ENCODE measurements at regions not wholly inside any gene's neighbourhood (a gene's known extent, or its start where the extent isn't known, plus 50 kb on each side); places are given as distances from the start of the nearest gene placed in this dataset.

DNA sequence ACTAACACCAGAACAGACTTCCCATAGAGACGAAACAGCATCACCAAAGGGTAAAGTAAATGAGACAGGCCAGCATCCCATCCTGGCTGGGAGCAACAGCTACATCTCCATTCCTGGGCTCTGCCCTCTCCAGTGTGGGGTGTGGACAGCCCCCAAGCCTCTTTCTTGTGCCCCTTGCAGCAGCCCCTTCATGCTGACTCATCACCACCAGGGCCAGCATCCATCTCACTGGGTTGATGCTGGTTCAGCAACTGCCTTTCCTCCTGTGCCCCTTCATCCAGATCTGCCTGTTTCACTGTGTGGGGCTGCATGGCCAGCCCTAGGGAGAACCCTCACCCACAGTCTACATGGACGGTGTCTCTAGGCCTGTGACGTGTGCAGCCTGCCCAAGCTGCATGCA lies 569.1 kb upstream of the TBX3 start:
- intact Hi-C loops (cut with DNase I) = no loop called here
- no peak for DNase-seq (ENCODE audit: low spot score)

DNA sequence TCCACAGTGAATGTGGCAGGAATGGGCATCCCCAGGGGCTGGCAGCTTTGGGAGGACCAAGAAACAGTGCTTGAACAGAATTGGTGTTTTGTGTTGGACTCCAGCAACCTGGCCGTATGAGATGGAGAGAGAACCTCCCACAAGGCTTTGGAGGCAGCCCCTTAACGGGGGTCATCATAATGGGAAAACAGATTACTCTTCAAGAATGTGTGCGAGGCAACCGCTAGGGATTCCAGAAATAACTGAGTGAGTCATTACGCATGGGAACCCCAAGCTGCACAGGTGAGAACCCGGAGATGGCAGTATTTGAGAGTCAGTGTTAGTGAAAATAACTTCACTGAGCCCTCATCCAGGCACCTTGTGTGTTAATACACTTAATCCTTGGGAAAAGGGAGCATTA lies 567.8 kb upstream of the TBX3 start:
- DNase-seq (ENCODE audit: low spot score) = no peak
- intact Hi-C loops (cut with DNase I) = no loop called here

DNA sequence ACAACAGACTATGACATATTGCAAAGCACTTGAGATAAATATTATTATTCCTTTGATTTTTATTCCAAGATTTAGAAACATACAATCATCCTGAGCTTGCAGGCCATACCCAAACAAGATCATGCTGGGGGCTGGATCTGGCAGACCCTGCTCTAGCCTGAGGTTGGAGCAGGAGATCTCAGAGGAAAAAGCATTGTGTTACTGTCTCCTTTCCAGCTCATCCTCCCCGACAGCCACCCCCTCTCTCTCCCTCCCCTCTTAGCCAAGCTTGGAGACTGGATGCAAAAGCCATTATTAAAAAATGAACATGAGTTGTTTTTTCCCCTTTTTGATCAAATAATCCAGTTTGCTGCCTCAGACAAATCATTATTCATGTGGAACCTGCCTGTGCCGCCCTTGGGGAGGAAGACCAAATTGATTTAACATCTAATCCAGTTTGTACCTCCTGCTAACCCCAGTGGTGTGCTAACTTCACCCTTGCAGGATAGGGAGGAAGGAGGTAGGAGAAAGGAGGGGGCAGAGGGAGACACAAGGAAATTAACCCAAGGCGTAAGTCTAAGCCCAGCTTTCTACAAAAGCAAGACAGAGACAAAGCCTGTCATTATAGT lies 565.8 kb upstream of the TBX3 start:
- no peak for DNase-seq (ENCODE audit: low spot score)
- intact Hi-C loops (cut with DNase I) = no loop called here

DNA sequence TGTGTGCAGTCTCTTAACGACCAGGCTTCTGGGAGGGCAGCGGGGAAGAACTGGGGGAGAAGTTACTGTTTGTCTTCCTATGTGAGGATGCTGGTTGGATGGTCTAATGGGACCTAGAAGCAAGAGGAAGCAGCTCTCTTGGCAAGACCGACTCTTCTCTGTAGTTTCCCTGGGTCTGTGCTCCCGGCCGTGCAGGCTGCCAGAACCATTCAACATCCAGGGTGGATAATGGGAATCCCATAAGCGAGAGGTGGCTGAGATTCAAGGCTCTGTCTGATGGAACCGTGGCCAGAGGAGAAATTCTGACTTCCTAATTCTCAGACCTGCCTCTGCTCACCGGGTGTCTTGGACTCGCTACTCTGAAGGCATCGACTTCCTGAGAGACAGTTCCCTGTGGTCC lies 561.0 kb upstream of the TBX3 start:
- intact Hi-C loops (cut with DNase I) = no loop called here

DNA sequence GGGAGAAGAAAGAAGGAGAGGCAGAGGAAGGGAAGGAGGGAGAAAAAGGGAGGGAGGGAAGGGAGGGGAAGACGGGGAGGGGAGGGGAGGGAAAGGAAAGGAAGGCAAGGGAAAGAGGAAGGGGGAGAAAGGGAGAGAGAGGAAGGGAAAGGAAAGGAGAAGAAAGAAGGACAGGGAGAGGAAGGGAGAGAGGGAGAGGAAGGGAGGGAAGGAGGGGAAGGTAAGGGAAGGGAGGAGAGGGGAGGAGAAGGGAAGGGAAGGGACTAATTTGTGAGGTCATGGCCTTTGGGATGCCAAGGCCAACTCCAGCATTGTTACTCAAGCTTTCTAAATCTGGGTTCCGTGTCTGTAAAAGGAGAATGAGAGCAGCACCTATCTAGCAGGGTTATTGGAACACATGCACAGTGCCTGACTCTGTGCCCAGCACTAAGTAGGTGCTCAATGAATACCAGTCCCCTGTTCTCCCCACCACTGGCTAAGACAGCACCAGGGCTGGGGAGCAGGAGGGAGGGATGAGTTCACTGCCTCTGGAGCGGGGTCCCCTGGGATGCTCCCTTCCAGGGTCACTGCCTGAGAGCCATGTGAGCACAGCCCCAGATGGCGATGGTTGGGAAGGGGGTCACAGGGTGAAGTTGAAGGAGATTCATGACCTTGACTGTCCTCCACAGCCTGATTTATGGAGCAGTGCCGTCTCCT lies 560.1 kb upstream of the TBX3 start:
- intact Hi-C loops (cut with DNase I) = no loop called here

More for the DNA sequence above, 561.0 kb upstream of the TBX3 start:
- DNase-seq (ENCODE audit: low spot score) = no peak

DNA sequence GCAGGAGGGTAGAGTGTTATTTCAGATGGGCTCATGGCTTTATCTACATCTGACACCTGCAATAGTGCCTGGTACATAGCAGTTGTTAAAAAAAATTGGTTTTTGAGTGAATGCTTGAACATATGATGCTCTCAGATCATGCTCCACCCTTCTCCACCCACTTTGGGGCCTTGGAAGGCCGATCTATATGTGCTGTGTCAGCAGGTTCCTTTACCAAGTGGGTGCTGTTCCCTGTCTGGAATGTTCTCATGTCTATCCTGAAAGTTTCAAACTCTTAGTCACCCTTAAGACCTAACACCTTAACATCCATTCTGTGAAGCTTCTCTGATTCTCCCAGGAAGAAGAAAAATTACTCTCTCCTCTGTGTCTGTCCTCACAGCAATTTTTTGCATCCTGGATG lies 556.3 kb upstream of the TBX3 start:
- intact Hi-C loops (cut with DNase I) = no loop called here
- no peak for DNase-seq (ENCODE audit: low spot score)

More for the DNA sequence above, 560.1 kb upstream of the TBX3 start:
- no peak for DNase-seq (ENCODE audit: low spot score)

DNA sequence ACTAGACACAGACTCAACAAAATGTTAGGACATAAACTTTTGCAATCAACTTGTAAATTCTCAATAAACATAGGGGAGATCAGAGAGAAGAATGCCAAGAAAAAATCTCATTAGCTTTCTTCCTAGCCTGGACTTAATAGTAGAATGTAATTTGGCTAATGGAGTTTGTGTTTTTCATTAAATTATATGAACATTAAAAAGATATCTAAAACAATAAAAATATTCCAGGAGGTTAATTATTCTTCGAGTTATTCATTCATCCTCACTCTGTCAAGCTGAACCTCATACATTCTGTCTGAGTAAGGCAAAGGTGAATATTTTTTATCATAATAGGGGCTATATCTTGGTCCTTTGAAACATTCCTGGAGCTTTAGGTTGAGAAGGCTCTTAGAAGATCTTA lies 551.9 kb upstream of the TBX3 start:
- intact Hi-C loops (cut with DNase I) = loop anchor here in 1 of 2 donors (5.0 kb wide), 1 partner anchor 1321 kb away; the partner anchor contains the start of gene MAP1LC3B2
- DNase-seq (ENCODE audit: low spot score) = no peak

DNA sequence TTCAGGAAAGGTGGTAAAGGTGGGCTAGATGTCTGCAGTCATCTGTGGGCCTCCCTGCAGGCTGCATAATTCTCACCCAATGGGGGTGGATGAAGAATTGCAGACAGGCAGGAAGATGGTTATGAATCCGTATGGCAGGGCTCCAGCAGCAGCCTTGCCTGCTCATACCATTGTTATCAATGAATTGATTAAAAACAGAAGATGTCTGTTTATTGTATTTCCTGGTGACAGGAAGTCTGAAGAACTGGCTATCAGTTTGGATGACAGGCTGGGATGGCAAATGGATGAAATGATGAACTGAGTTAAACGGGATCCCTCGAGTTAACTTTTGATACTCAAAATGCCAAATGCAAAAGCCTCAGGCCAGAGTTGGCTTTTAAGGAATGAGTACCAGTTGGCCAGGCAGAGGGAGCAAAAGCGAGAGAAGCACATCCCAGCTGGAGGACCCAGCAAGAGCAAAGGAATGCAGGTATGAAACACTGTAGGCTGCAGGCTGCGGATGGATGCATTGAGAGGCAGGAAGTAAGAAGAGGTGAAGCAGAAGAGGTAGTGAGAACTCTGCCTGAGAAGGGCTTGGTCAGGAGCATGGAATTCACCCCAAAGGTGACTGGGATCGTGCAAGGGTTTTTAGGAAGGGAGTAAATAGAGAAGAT lies 550.0 kb upstream of the TBX3 start:
- no peak for DNase-seq (ENCODE audit: low spot score)
- intact Hi-C loops (cut with DNase I) = no loop called here

DNA sequence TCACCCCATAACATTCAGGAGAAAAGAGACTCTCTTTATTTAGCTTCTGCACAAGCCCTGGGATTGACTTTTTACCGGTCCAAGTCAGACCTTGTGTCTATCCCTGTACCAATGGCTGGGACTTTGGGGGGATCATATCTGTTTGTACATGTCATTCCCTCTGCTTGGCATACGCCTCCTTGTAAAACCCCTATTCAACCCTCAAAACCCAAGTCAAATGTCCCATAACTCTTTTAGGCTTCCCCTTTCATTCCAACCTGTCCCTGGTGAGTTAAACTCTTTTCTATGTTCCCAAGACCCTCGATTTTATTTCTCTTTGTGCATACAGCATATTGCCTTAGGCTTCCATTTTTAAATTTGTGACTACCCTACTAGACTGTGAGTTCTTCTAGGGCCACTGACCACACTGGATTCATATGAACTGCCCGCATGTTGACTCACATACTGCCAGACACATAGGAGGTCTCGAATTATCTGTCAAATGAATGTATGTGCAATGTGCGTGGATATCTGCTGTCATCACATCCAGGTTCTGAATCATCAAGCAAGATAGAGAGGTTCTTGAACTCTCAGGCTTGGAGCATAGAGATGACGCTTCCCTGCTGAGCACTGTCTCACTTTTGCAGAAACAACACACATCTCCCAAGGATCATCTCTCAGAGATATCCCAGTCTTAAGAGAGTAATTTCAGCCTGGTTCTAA lies 548.6 kb upstream of the TBX3 start:
- DNase-seq (ENCODE audit: low spot score) = no peak
- intact Hi-C loops (cut with DNase I) = no loop called here

DNA sequence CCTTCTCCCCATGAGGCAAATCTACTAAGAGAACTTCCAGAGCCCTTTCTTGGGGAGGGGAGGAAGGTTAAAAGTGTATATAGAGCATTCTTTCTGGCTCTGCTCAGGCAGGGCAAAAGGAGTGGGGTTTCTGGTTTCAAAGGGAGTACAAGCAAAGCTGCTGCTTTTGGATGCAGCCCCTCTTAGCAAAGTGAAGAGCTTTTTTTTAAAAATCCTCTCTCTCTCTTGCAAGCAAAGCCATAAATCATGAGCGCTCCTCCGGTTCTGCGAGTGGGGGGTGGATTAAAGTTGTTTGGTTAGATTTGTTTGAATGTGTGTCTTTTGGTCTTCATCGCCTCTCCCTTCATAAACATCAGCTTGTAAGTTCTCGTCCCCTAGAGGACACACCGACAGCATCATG lies 546.6 kb upstream of the TBX3 start:
- intact Hi-C loops (cut with DNase I) = no loop called here
- DNase-seq (ENCODE audit: low spot score) = no peak

DNA sequence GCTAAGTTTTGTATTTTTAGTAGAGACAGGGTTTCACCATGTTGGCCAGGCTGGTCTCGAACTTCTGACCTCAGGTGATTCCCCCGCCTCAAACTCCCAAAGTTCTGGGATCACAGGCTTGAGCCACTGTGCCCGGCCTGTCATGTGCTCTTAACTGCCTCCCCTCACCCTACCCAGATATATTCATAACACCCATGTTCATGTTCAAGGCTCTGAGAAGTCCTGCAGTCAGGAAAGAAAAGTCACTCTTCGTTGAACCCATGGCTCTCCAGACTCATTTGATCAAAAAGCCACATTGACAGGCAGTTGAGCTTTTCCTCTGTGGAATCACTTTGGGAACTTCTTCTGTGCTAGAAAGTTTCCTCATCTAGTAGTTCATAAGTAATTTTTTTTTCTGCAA lies 545.5 kb upstream of the TBX3 start:
- DNase-seq (ENCODE audit: low spot score) = no peak
- intact Hi-C loops (cut with DNase I) = no loop called here

DNA sequence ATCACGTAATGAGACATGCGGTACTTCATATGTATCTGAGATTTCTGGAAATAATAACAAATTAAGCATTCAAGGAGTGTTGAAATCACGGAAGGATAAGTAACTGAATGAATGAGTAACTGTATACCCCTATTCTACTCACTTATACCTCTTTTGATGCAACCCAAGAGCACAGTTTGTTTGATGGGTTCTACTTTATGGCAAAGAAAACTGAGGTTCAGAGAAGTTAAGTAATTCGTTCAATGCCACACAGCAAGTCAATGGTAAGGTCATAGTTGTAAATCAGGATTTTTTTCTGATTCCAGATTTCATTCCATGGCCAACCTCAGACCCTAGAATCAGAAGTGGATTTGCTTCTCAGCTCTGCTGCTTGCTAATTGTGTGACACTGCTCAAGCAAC lies 544.5 kb upstream of the TBX3 start:
- intact Hi-C loops (cut with DNase I) = no loop called here

DNA sequence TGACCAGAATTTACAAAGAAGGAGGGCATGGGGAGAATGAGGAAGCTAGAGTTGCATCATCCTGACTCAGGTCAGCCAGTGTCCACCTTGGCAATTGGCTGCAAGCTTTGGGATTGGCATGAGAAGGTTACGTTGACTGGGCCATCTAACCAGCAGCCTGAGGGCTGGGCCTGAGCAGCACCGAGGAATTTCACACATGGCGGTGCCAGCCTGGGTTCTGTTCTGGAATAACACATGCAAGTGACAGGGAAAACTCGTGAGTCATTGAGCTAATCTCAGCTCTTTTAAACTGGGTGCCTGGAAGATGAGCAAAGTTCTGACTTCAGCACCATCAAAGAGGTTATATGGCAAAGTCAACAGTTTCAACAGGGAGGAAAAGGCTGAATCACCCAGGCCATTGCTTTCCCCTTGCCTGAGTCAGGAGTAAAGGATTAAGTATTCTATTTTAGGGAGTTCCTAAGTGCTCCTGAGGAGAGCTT lies 543.2 kb upstream of the TBX3 start:
- DNase-seq (ENCODE audit: low spot score) = no peak

More for the DNA sequence above, 544.5 kb upstream of the TBX3 start:
- no peak for DNase-seq (ENCODE audit: low spot score)

DNA sequence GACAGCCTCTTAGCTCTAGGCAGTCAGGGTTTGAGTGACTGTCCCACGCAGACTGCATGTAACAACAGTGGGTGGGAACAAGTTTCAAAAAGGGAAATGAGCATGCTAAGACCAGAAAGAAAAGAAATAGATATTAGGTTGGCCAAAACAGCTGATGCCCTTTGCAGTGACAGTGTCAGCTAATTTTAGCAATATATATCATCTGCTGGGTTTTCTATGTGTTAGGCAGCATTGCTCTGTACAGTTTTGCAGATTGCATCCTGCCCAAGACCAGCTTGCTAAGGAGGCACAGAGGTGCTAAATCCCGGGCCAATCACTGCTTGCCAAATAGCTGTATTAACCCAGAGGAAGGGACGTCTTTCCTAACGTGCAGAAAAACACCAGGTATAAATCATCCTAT lies 541.9 kb upstream of the TBX3 start:
- no peak for DNase-seq (ENCODE audit: low spot score)
- intact Hi-C loops (cut with DNase I) = no loop called here

More for the DNA sequence above, 543.2 kb upstream of the TBX3 start:
- intact Hi-C loops (cut with DNase I) = no loop called here

DNA sequence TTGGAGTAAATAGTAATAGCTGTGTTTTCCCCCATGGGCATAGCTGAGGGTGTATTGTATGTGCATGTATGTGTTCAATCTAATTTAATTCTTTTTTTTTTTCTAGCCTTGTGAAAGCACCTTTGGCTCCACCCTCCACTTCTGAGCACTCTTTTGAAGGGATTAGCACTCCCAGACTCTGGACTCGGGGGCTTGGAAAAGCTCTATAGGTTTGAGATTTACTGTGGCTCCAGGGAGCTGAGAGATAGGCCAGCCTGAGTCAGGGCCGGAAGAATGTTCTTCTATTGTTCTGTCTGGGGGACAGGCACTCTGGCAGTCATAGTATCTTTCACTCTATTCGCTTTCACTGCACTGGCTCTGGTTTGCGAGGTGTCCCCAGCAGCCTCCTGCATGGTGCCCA lies 540.0 kb upstream of the TBX3 start:
- intact Hi-C loops (cut with DNase I) = no loop called here
- no peak for DNase-seq (ENCODE audit: low spot score)

DNA sequence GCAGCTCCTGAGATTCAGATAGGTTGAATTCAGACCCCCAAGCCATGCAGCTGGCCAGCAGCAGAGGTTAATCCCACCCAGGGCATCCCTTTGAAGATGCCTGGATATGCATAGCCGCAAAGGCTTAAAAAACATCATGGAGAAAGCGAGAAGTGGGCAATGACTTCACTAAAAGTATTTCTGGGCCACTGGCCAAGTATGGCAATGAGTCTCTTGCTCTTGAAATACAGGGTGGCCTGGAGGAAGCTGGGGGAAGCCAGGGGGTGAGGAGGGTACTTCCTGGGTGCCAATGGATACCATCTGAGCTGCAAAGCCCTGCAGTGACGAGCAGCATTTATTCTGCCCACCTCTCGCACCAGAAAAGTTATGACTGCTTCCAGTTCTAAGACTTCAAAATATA lies 539.3 kb upstream of the TBX3 start:
- intact Hi-C loops (cut with DNase I) = no loop called here
- DNase-seq (ENCODE audit: low spot score) = no peak

DNA sequence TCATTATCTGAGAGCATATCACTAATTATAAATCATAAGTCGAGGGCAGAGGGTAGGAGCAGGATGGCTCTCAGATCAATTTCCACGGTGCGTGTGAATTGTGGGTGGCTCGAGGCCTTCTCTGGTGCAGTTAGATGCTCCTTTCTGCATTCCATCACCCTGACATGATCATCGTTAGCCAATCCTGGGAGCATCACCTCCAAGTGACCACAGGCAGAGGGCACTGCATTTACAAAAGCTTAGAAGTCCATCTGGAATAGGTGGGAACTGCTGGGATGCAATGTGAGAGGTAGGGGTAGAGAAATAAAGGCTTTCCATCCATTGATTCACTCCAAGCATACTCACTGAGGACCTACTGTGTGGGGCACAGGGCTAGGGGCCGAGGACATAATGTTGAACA lies 538.2 kb upstream of the TBX3 start:
- intact Hi-C loops (cut with DNase I) = no loop called here
- DNase-seq (ENCODE audit: low spot score) = no peak

DNA sequence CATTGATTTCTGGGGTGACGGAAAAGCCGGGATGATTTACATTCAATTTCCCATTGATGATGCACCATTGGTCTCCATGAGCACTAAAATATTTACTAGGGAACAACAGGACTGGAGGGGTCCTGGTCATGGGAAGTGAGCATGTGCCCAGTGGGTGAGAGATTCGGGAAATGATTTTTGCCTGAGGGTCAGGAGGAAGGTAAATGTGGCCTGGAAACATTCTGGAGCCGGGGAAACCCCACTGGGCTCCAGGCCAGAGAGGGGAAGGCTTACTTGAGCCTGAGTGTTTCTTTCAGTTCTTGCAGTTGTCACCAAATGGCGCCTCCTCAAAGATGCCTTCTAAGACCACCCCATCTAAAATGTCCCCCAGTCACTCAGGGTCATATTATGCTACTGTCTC lies 532.3 kb upstream of the TBX3 start:
- intact Hi-C loops (cut with DNase I) = no loop called here

DNA sequence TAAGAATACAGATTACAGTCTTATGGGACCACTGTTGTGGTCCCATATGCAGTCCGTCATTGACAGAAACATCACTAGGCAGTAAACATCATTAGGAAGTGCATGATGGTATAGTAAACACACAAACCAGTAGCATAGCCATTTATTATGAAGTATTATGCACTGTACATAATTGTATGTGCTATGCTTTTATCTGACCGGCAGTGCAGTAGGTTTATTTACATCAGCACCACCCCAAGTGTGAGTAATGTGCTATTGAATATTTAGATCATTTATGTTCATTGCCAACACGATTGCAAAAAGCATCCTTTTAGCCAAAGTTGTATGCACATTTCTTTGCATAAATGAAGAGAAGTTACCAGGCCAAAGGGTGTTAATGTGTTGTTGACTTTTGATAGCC lies 531.6 kb upstream of the TBX3 start:
- no peak for DNase-seq (ENCODE audit: low spot score)
- intact Hi-C loops (cut with DNase I) = no loop called here

More for the DNA sequence above, 532.3 kb upstream of the TBX3 start:
- DNase-seq (ENCODE audit: low spot score) = no peak

DNA sequence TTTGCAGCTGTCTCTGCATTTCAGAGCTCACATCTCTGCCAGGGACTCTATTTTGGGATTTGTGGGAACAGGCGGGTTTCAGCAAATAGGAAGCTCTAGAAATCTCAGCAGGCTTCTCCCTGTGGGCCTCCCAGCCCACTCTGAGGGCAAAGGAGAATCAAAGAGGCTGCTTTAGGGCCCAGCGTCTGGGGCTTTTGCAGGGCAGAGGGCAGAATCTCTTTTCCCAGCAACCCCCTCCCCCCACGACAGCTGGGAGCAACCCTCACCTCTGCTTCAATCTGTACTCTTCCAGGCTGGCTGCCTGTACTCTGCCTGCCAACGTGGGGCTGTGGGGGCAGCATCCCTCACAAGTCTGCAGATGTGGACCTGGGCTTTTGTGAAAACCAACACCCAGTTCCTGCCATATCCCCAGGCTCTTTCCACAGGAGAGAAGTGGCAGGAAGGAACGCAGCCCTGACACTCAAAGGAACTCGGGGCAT lies 529.6 kb upstream of the TBX3 start:
- intact Hi-C loops (cut with DNase I) = no loop called here
- DNase-seq (ENCODE audit: low spot score) = no peak
